ENCODE measurements at regions not wholly inside any gene's neighbourhood (a gene's known extent, or its start where the extent isn't known, plus 50 kb on each side); places are given as distances from the start of the nearest gene placed in this dataset.

DNA sequence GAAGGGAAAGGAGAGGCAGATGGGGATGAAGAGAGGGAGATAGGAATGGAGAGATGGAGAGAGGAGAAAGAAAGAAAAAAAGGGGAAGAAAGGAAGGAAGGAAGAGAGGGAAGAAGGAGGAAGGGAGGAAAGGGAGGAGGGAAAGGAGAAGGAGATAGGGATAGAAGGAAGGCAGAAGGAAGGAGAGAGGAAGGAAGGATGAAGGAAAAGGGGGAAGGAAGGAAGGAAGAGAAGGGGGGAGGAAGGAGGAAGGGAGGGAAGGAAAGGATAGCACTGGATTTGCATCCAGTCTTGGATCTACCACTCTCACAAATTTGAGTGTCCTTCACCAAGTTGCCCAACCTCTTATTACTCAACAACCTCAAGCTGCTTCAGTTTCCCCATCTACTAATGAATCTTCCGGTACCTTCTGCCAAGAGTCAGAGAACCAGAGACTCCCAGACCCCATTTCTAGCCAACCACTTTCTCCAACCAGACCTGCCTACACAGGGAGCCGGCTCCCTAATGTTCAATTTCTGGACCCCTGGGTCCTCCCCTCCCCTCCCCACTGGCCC lies 79.7 kb upstream of the FOXP4 start:
- no peaks in the 10 kb centered on the region; the same call in 1 of the 2 replicates for H3K27me3 ChIP-seq (ENCODE audit: low read length)
- H3K4me2 ChIP-seq (ENCODE audit: low read length), result no peak overlapping the region
- H3F3A ChIP-seq (ENCODE audit: low read length, unreplicated experiment), result no peaks in the 10 kb centered on the region
- no peak overlapping the region for H3K27ac ChIP-seq (ENCODE audit: low read length)
- CTCF ChIA-PET, result interaction anchor here (0.6 kb wide), 1 partner anchor 111 kb away, joined by 10 read pairs; no protein-coding TSS in a partner anchor
- no peak overlapping the region for H2AFZ ChIP-seq (ENCODE audit: low read length)
- ATAC-seq (no peak), DNase-seq (no peak)
- H3K9me3 ChIP-seq (ENCODE audit: low read length), result no peaks in the 10 kb centered on the region
- POLR2A ChIA-PET (ENCODE audit: unreplicated experiment), result interaction anchor here (0.7 kb wide), 1 partner anchor 28 kb away, joined by 17 read pairs; no protein-coding TSS in a partner anchor
- H4K20me1 ChIP-seq (ENCODE audit: low read length), result no peaks in the 10 kb centered on the region
- H3K36me3 ChIP-seq (ENCODE audit: low read depth, low read length), result no peaks in the 10 kb centered on the region
- H3K4me1 ChIP-seq (ENCODE audit: insufficient read depth, low read length), result peaks cover 8% of the 10 kb centered on the region; the same call in 1 of the 2 replicates
- BruUV-seq (replicated peaks), result no TSS peak
- intact Hi-C loops (cut with micrococcal nuclease), result no loop called here
- no peaks in the 10 kb centered on the region for H3K9me2 ChIP-seq (replicated peaks; ENCODE audit: low read length)
- no peaks in the 10 kb centered on the region for H3K79me2 ChIP-seq (ENCODE audit: low read length)
- no peak overlapping the region for H3K9ac ChIP-seq (ENCODE audit: low read length)
- H3K4me3 ChIP-seq (ENCODE audit: low read length), result no peak overlapping the region
- TF ChIP-seq, protein P1, sequence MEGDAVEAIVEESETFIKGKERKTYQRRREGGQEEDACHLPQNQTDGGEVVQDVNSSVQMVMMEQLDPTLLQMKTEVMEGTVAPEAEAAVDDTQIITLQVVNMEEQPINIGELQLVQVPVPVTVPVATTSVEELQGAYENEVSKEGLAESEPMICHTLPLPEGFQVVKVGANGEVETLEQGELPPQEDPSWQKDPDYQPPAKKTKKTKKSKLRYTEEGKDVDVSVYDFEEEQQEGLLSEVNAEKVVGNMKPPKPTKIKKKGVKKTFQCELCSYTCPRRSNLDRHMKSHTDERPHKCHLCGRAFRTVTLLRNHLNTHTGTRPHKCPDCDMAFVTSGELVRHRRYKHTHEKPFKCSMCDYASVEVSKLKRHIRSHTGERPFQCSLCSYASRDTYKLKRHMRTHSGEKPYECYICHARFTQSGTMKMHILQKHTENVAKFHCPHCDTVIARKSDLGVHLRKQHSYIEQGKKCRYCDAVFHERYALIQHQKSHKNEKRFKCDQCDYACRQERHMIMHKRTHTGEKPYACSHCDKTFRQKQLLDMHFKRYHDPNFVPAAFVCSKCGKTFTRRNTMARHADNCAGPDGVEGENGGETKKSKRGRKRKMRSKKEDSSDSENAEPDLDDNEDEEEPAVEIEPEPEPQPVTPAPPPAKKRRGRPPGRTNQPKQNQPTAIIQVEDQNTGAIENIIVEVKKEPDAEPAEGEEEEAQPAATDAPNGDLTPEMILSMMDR (conservative IDR thresholded peaks at IDR 0.05; ENCODE audit: low read depth, low read length), result no peak
- no peak for TF ChIP-seq EZH2 (IDR thresholded peaks at IDR 0.05; ENCODE audit: low read length, unreplicated experiment)
- no peak for TF ChIP-seq EZH2phosphoT487 (IDR thresholded peaks at IDR 0.05; ENCODE audit: borderline replicate concordance, low read length)

DNA sequence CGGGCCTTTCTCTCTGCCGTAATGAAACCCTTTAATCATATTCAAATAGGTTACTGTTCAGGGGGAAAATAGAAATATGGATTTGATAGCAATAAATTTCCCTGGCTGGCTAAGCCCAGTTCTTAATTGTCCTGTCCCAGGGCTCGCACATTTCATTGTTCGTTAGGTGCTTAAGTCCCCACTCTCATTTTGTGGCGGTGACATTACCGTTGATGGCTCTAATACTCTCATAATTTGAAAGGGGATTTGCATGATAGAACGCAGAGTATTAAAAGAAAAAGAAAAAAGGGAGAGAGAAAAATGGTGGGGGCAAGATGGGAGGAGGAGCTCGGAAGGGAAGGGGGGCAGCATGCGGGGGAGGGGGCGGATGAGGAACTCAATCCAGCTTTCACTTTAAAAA lies 79.1 kb upstream of the FOXP4 start:
- H3K4me3 ChIP-seq (ENCODE audit: low read length), result no peak overlapping the region
- H4K20me1 ChIP-seq (ENCODE audit: low read length), result no peaks in the 10 kb centered on the region
- no peaks in the 10 kb centered on the region for H3F3A ChIP-seq (ENCODE audit: low read length, unreplicated experiment)
- H3K36me3 ChIP-seq (ENCODE audit: low read depth, low read length), result no peaks in the 10 kb centered on the region
- no peak for DNase-seq
- no peaks in the 10 kb centered on the region for H3K79me2 ChIP-seq (ENCODE audit: low read length)
- ChIA-PET POLR2A (ENCODE audit: unreplicated experiment) (interaction anchor here (0.7 kb wide), 1 partner anchor 27 kb away, joined by 17 read pairs; no protein-coding TSS in a partner anchor), CTCF (interaction anchor here (0.6 kb wide), 1 partner anchor 111 kb away, joined by 10 read pairs; no protein-coding TSS in a partner anchor)
- BruUV-seq (replicated peaks), result no TSS peak
- H2AFZ ChIP-seq (ENCODE audit: low read length), result no peak overlapping the region
- no peaks in the 10 kb centered on the region for H3K9me3 ChIP-seq (ENCODE audit: low read length)
- no peak overlapping the region for H3K9ac ChIP-seq (ENCODE audit: low read length)
- TF ChIP-seq EZH2 (IDR thresholded peaks at IDR 0.05; ENCODE audit: low read length, unreplicated experiment) (no peak), EZH2phosphoT487 (IDR thresholded peaks at IDR 0.05; ENCODE audit: borderline replicate concordance, low read length) (no peak)
- TF ChIP-seq, protein P1 (conservative IDR thresholded peaks at IDR 0.05; ENCODE audit: low read depth, low read length), result no peak
- intact Hi-C loops (cut with micrococcal nuclease), result no loop called here
- no peak for ATAC-seq
- H3K4me1 ChIP-seq (ENCODE audit: insufficient read depth, low read length), result peaks cover 8% of the 10 kb centered on the region; the same call in 1 of the 2 replicates
- H3K27me3 ChIP-seq (ENCODE audit: low read length), result no peaks in the 10 kb centered on the region; the same call in 1 of the 2 replicates
- no peaks in the 10 kb centered on the region for H3K9me2 ChIP-seq (replicated peaks; ENCODE audit: low read length)
- no peak overlapping the region for H3K4me2 ChIP-seq (ENCODE audit: low read length)
- no peak overlapping the region for H3K27ac ChIP-seq (ENCODE audit: low read length)

All from PC-3 (cell line).